Lower lobe of right lung (tissue), 2 donors: ENCODE measurements at regions not wholly inside any gene's neighbourhood (a gene's known extent, or its start where the extent isn't known, plus 50 kb on each side); places are given as distances from the start of the nearest gene placed in this dataset.

Experiments used
- ATAC-seq, 2 donors: fragments of 200-7000 bp; cut with Tn5 transposase; one replicate each; pipeline ENCODE4 v1.9.1; 2020 to 2022; ENCODE audit warnings: mild to moderate bottlenecking in 2 of 2, moderate library complexity in 2 of 2
- DNase-seq: peaks from one replicate; pipeline ENCODE4 v3.0.0-alpha.2; 2020
- H3K27ac ChIP-seq: fragments of 200-600 bp; one replicate; pipeline ENCODE4 v1.8.0; 2022
- H3K27me3 ChIP-seq: fragments of 200-600 bp; one replicate; pipeline ENCODE4 v1.8.0; 2022; ENCODE audit warnings: low read depth
- H3K36me3 ChIP-seq: fragments of 200-600 bp; one replicate; pipeline ENCODE4 v1.8.0; 2022; ENCODE audit warnings: mild to moderate bottlenecking
- H3K4me1 ChIP-seq: fragments of 200-600 bp; one replicate; pipeline ENCODE4 v1.8.0; 2022
- H3K4me3 ChIP-seq: fragments of 200-600 bp; one replicate; pipeline ENCODE4 v1.8.0; 2022; ENCODE audit warnings: mild to moderate bottlenecking
- H3K9me3 ChIP-seq: fragments of 200-600 bp; one replicate; pipeline ENCODE4 v1.8.0; 2022
- intact Hi-C: fragments of 100-400 bp; cut with DNase I; formaldehyde crosslinking; loops from one replicate; pipeline ENCODE4 v1.11.0; 2022
- TF ChIP-seq, protein P1 (sequence below): fragments of 200-600 bp; IDR thresholded peaks from one replicate; pipeline ENCODE4 v1.8.0; 2022; ENCODE audit warnings: antibody characterized with exemption, mild to moderate bottlenecking
- donor health status: DM: no; HTN: yes; CAD: no; lungs with severe emphysema.

DNA sequence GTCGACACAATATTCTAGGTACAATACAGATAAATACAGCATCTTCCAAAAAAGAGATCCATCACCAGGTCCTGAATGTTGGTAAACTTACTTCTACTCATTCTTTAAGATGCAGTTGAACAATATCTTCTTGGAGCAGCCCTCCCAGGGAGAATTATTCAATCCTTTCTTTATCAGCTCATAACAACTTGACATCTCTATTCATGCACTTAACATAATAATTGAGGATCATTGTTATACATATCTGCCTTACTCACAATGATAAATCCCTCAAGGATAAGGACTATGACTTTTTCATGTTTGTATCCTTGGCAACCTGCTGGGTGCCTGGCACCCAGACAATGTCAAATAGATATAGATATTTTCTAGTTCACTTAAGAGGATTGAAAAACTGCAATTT lies 219.5 kb downstream of the POU4F1 start:
- TF ChIP-seq, protein P1, sequence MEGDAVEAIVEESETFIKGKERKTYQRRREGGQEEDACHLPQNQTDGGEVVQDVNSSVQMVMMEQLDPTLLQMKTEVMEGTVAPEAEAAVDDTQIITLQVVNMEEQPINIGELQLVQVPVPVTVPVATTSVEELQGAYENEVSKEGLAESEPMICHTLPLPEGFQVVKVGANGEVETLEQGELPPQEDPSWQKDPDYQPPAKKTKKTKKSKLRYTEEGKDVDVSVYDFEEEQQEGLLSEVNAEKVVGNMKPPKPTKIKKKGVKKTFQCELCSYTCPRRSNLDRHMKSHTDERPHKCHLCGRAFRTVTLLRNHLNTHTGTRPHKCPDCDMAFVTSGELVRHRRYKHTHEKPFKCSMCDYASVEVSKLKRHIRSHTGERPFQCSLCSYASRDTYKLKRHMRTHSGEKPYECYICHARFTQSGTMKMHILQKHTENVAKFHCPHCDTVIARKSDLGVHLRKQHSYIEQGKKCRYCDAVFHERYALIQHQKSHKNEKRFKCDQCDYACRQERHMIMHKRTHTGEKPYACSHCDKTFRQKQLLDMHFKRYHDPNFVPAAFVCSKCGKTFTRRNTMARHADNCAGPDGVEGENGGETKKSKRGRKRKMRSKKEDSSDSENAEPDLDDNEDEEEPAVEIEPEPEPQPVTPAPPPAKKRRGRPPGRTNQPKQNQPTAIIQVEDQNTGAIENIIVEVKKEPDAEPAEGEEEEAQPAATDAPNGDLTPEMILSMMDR = no peak
- H3K27me3 ChIP-seq = no peaks in the 10 kb centered on the region
- no peak for DNase-seq
- H3K36me3 ChIP-seq = no peaks in the 10 kb centered on the region
- no peaks in the 10 kb centered on the region for H3K4me1 ChIP-seq
- no peak for ATAC-seq
- no peaks in the 10 kb centered on the region for H3K9me3 ChIP-seq
- H3K4me3 ChIP-seq = no peak overlapping the region
- intact Hi-C loops = no loop called here
- H3K27ac ChIP-seq = no peak overlapping the region

DNA sequence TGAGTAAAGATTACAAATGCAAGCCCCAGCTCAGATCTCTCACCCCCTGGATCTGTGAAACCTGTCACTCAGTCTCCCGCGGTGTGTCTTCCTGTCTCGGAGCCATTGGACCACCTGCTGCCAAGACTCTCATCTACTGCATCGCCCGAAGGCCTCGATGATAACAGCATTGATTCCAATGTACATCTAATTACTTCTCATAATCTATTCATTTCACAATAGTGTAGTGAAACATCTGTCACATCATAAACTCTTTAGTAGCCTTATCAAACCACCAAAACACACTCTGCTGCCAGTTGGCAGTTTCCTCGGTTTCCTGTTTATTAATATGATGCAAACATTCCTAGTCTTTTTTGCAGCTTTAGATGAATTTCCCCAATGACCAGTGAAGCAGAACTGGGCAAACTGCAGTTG lies 220.3 kb downstream of the POU4F1 start:
- ATAC-seq (no peak), DNase-seq (no peak)
- H3K4me1 ChIP-seq = no peaks in the 10 kb centered on the region
- no peaks in the 10 kb centered on the region for H3K36me3 ChIP-seq
- no peak overlapping the region for H3K4me3 ChIP-seq
- intact Hi-C loops = no loop called here
- H3K9me3 ChIP-seq = no peaks in the 10 kb centered on the region
- TF ChIP-seq, protein P1 = no peak
- H3K27ac ChIP-seq = no peak overlapping the region
- H3K27me3 ChIP-seq = no peaks in the 10 kb centered on the region

DNA sequence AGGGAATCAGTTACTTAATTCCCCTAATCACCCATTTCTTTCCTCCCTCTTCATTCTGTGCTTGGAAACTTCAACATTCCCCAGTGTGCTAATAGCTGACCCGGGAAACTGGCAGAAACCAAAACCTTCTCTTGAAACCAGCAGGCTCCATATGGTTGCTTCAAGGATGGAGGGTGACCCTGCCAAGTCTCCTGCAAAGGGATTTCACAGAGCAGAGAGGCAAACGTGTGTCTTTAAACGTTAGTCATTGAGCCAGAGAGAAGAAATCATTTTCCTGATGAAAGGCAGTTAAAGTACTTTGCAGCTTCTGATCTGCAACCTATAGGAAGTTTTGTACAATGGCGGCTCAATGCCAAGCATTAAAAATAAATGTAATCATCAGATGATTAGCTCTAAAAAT lies 220.9 kb downstream of the POU4F1 start:
- ATAC-seq (peak in 1 of 2 donors; percentile 48), DNase-seq (no peak)
- Histone ChIP-seq H3K9me3 (no peaks in the 10 kb centered on the region), H3K27me3 (no peaks in the 10 kb centered on the region), H3K27ac (no peak overlapping the region), H3K4me1 (no peaks in the 10 kb centered on the region), H3K36me3 (no peaks in the 10 kb centered on the region), H3K4me3 (no peak overlapping the region)
- intact Hi-C loops = no loop called here
- TF ChIP-seq, protein P1 = no peak

DNA sequence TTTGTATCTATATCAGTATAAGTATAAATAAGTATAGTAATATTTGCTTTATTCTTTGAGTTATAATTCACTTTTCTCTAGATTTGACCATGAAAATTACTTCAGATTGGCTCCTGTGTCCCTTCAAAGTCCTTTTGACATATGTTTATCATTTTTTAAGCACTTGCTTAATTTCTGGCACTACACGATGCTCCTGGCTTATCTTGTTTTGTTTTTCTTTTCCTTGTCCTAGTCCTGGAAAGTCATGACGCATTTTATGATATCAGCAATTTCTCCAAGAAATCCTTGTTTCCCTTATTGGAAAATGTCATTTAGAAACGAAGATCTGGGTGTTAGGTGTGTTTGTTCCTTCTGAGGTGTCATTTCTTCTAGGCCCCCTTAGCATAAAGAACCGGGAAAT lies 226.5 kb downstream of the POU4F1 start:
- H3K4me1 ChIP-seq = no peaks in the 10 kb centered on the region
- no peaks in the 10 kb centered on the region for H3K27me3 ChIP-seq
- no peak overlapping the region for H3K4me3 ChIP-seq
- ATAC-seq = no peak
- no peak for DNase-seq
- intact Hi-C loops = no loop called here
- TF ChIP-seq, protein P1 = no peak
- H3K27ac ChIP-seq = no peak overlapping the region
- no peaks in the 10 kb centered on the region for H3K9me3 ChIP-seq
- no peaks in the 10 kb centered on the region for H3K36me3 ChIP-seq

DNA sequence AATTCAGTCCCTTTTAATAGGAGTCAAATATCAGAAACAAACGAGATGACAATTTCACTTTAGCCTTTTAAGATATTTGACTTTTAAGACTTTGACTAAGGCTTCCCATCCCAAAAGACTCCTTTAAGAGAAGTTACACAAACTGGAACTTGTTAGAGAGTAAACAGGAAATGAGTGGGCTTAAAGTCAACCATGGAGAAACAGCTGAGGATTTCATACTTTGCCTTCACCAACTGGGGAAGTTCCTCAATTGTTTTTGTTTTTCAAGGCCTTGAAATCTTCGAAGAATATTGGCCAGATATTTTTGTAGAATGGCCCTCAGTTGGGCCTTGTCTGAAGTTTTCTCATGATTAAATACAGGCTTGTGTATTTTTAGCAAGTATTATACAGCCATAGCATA lies 227.3 kb downstream of the POU4F1 start:
- DNase-seq = no peak
- TF ChIP-seq, protein P1 = no peak
- H3K4me1 ChIP-seq = no peaks in the 10 kb centered on the region
- no peaks in the 10 kb centered on the region for H3K27me3 ChIP-seq
- no peak overlapping the region for H3K27ac ChIP-seq
- no peaks in the 10 kb centered on the region for H3K36me3 ChIP-seq
- no peak overlapping the region for H3K4me3 ChIP-seq
- no peaks in the 10 kb centered on the region for H3K9me3 ChIP-seq
- intact Hi-C loops = no loop called here
- no peak for ATAC-seq

DNA sequence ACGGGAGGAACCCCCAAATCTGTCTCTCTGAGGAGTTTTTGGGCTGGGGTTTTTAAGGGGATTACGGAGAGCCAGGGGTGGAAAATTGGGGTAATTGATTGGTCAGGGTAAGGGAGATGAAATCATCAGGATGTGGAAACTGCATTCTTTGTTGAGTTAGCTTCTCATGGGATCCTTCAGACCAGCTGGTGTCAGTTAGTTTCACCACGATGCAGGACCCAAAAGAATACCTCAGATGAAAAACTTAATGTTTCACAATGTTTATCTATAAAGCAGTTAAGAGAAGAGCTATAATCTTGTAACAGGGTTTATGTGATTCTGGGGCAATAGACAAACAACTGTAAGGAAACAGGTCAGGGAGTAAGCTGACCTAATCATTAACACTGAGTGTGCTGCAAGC lies 230.8 kb downstream of the POU4F1 start:
- no peak for DNase-seq
- intact Hi-C loops = no loop called here
- Histone ChIP-seq H3K27me3 (no peaks in the 10 kb centered on the region), H3K27ac (no peak overlapping the region), H3K36me3 (no peaks in the 10 kb centered on the region), H3K4me1 (no peaks in the 10 kb centered on the region), H3K9me3 (no peaks in the 10 kb centered on the region), H3K4me3 (no peak overlapping the region)
- no peak for ATAC-seq
- TF ChIP-seq, protein P1 = no peak
